22Rv1 (cell line): ENCODE measurements at regions not wholly inside any gene's neighbourhood (a gene's known extent, or its start where the extent isn't known, plus 50 kb on each side); places are given as distances from the start of the nearest gene placed in this dataset.

Experiments used
- H3K27ac ChIP-seq: fragments of 450-650 bp; 2 replicates; pipeline ENCODE4 v1.5.1; 2017
- CTCF ChIP-seq: fragments of 450-650 bp; IDR thresholded peaks from 2 replicates; pipeline ENCODE4 v1.5.1; 2017; ENCODE audit warnings: mild to moderate bottlenecking
- ZFX ChIP-seq: fragments of 450-650 bp; IDR thresholded peaks from 2 replicates; pipeline ENCODE4 v1.6.1; 2017; ENCODE audit warnings: antibody characterized with exemption, borderline replicate concordance

- H3K27ac ChIP-seq, result no peak overlapping the region
- TF ChIP-seq CTCF (no peak), ZFX (no peak)
Observed at GRCh38 chr2:224142397-224143312, 103.6 kb upstream of the SERPINE2 start.

GRCh38 chr2:224141304-224141703, 102.2 kb upstream of the SERPINE2 start:
- TF ChIP-seq CTCF (no peak), ZFX (no peak)
- H3K27ac ChIP-seq, result no peak overlapping the region

GRCh38 chr2:224137208-224137607, 98.1 kb upstream of the SERPINE2 start:
- no peak overlapping the region for H3K27ac ChIP-seq
- no peak for TF ChIP-seq CTCF
- TF ChIP-seq ZFX, result no peak

GRCh38 chr2:224136396-224136795, 97.3 kb upstream of the SERPINE2 start:
- TF ChIP-seq CTCF, result no peak
- no peak overlapping the region for H3K27ac ChIP-seq

- TF ChIP-seq ZFX, result no peak
- no peak for TF ChIP-seq CTCF
- H3K27ac ChIP-seq, result no peak overlapping the region
Observed at GRCh38 chr2:224135881-224136280, 96.8 kb upstream of the SERPINE2 start.

- no peak for TF ChIP-seq ZFX
- TF ChIP-seq CTCF, result no peak
Observed at GRCh38 chr2:224134003-224134734, 95.1 kb upstream of the SERPINE2 start.

GRCh38 chr2:224133387-224133786, 94.3 kb upstream of the SERPINE2 start:
- no peak for TF ChIP-seq CTCF
- H3K27ac ChIP-seq, result no peak overlapping the region

More at GRCh38 chr2:224134003-224134734, 95.1 kb upstream of the SERPINE2 start:
- H3K27ac ChIP-seq, result no peak overlapping the region
